Activated T-cell treated with anti-CD3 and anti-CD28 coated beads for 48 hours (primary cell): ENCODE measurements at regions not wholly inside any gene's neighbourhood (a gene's known extent, or its start where the extent isn't known, plus 50 kb on each side); places are given as distances from the start of the nearest gene placed in this dataset.

Source experiments
- DNase-seq: peaks from one replicate; pipeline ENCODE4 v3.0.0-alpha.2; 2020; ENCODE audit warnings: low read depth

DNA sequence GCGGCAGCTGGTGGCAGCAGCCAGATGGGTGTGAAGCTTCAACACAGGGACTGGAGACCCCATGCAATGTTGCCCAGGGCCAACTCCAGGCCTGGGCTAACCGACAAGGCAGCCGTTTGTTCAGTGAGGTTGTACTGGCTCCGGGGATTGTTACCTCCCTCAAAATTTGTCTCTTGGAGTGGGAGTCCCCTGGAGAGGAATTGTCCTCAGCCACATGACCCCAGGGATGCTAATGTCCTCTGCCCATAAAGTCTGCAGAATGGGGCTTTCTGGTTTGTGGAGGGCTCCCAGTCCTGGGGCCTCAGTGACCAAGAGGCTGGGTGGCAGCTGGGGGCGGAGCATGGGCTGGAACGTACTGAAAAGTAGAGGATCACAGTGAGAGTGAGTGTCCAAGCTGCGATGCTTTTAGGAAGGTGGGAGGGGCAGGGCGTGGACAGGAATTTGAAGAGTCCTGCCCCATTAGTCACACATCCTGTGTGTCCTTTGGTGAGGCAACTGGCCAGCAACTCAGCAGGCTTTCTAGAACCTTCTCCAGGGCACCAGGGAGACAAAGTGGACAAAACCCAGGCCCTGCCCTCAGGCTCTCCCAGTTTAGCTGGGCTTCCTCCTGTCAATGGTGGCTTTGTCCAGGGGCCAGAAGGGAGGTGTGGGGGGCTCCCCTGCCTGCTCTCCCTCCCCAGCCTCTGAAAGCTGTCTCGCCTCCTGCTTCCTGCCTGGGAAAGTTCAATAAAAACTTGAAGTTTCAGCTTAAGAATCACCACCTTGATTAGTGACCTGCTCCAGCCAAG lies 114.0 kb downstream of the NSG2 start:
- no peak for DNase-seq

DNA sequence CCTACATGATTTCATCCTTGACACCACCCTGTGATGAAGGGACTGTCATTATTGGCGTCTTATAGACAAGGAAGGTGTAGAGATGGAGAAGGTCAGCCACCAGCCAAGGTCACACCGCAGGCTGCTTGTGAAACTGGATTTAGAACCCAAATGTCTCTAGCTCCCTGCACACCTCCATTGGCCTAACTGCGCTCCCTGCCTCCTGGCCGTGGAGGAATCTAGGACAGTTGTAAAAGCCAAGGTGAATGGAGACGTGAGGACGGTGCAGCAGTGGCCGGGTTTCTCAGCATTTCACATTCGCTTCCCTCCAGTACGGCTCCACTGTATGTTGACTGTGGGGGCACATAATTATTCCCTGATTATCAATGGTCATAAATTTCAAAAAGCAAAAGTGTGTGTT lies 119.9 kb downstream of the NSG2 start:
- no peak for DNase-seq

DNA sequence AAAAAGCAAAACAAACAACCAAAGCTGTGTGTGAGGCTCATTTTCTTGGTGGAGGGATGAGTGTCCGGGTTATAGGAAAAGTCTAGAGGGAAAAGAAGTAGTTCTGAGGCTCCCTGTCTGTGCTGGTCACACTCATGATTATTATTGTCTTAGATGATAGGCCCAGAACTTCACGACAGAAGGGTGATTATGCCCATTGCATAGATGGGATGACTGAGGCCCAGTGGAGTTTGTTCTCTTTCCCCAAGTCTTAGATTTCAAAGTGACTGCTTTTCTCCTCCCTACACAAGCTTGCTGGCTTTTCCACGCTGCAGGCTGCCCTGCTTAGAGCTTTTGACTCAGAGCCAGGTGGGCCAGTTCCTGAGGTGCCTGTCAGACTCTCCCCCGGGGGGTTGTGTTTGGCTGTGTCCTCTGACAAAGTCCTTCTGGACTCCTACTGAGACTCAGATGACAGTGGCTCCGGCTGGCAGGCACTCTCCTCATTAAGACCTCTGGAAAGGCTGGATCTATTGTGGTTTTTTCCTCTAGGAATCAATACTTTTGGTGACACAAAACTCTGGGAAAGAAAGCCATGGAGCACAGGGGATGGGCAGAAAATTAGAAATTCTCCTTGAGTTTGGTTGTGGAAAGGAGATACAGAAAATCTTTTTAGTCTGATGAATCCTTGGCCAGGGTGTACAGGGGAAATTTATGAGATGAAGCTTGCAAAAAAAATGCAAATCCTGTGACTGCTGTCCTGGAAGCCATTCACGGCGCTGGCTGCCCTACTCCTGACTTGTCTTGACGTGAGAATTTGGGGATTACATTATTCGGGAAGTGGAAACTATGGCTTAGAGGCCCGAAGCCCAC lies 120.9 kb downstream of the NSG2 start:
- no peak for DNase-seq

DNA sequence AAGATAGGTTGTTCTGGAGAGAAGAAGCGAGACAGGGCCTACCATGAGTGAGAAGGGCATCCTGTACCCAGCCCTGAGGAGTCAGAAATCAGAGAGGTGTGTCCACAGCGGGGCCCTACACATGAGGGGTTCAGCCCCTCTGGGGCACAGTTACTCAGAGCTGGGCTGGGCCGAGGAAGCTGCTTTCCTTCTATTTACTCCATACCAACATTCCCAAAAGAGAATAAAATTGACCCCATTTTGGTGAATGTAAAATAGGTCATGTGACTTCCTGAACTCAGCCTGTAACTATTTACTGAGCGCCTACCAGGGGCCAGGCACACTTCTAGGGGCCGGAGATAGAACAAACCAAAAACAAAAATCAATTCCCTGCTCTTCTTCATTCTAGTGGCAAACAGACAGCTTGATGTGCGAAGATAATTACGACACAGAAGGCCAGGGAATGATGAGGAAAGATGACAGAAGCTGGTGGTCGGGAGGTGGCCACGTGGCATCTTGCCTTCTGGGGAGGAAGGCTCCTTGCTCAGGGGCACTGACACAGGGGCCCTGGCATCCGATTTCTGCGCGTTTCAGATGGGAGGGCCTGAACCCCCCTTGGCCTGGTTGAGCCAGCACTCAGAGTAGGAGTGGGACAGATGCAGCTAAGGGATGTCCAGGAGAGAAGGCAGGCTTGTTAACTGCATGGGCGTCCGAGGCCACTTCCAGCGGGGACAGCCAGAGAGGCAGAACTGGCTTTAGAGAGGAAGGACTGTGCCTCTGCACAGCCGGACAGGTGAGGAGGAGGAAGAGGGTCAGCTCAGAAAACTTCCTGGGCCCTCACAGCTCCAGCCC lies 121.8 kb downstream of the NSG2 start:
- no peak for DNase-seq

DNA sequence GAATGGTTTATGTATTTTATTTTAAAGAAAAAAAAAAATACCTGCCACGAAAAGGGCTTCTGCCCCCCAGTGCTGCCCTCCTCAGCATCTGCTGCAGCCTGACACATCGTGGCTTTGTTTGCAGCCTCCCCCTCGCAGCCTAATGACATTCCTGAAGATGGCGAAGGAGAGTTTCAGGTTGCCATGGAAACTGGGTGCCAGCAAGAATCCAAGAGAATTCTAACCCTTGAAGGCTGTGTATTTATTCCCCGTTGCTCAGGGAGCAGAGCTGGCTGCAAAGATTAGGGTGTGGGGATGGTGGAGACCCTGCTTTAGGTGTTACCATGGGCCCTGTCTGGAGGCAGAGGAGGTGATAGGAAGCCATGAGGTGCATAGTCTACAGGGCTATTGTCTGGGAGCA lies 126.6 kb downstream of the NSG2 start:
- no peak for DNase-seq

DNA sequence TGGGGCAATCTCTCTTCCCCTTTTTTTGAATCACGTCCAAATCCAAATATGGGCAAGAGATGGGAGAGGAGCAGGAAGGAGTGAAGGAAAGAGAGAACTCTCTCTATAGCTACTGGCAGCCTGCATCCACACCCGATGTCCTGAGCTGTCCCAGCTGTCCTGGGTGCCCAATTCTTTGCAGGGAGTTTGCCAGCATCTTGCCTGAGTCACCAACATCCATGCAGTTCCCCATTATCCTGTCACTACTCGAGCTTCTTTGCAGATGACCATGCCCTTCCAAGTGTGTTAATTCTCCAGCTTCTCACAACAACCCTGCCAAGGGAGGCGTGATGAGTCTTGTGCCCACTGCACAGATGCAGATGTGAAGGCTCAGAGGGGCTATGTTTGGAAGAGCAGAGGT lies 127.1 kb downstream of the NSG2 start:
- DNase-seq: no peak

DNA sequence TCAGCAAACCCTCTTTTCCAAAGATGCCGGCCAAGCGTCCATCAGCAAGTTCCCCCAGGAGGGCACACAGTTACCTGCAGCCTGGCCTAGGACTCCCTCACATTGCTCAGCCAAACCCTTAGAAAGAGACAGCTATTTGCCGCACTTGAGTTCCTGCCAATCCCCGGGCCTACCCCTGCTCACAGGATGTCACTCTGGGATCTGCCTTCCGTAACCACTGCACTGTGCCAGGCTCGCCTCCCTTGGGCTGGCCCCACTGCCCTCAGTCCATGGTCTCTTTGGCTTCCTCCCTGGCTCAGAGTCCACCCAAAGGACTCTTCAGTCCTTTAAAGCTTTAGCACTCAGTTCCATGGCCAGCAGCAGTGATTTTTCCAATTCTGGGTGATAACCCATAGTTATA lies 128.3 kb downstream of the NSG2 start:
- DNase-seq: no peak

DNA sequence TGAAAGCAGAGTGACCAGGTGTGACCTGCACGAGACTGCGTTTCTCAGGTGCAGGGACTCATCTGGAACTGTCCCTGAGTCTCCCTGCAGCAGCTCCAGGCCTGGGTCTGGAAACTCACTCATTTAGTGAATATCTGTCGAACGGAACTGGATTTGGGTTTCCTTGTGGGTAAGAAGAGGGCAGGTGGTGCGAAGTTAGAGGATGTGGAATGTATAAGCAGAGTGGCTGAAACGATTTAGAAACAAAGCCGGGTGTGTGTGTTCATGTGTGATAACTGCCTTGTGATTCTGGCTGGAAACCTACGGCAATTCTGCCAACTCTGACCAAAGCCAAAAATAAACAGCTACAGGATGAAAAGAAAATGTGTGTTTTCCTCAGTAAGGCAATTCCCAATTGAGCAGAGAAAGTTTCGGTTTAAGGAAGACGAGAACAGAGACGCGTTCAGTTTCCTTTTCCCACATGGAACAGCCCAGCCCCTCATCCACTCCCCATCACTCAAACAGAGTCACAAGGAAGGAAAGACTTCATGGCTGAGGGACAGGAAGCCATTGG lies 130.3 kb downstream of the NSG2 start:
- no peak for DNase-seq

DNA sequence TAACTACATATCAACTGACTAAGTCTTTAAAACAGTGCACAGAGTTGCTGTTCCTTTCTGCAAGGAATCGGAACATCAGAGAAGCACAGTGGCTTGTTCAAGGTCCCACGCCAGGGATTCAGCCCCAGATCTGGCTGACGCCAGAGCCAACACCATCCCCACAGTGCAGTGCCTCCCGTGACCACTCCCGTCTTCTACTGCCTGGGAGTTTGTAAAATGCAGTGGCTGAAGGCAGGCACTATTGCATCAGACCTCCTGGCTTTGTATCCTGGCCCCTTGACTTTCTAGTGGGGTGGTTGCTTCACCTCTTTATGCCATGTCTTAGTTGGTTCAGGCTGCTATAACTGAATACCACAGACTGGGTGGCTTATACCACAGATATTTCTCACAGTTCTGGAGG lies 131.0 kb downstream of the NSG2 start:
- DNase-seq: no peak

DNA sequence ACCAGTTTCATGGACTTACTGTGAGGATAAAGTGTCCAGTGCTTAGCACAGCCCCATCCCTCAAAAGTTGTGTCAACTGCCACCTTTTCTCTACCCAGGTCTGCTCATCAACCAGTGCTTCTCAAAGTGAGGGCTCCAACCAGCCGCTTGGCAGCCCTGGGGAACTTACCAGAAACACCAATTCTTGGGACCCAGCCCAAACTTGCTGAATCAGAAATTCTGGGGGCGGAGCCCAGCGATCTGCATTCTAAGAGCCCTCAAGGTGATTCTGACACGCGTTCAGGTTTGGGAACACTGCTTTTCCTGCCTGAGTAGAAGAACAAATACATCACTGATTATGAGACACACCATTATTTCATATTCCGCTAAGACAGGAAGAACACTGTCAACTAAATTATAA lies 132.0 kb downstream of the NSG2 start:
- no peak for DNase-seq

DNA sequence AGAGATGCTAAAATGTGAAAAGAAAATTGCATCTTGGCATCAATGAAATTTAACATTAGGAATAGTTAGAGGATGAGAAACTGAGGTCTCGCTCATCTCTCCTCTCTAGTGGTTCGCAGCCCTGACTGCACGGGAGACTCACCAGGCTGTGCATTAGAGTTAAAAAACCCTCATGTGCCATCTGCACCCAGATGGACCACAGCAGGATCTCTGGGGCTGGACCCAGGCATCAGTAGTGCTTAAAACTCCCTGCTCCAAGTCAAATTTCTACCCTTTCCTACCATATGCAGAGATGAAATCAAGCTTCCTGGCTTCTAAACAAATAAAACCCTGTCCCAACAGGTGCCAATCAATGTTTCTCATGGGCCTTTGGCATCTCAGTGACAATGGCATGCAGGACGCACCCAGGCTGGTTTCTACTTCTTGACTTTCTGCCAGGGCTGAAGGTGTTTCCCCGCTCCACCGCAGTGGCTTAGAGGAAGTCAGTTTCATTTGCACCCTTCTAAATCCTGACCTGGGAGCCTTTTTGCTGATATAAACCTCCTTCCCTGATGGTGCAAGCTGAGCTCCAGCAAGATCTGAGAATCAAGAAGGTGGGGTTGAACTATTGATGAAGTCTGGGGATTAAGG lies 132.6 kb downstream of the NSG2 start:
- DNase-seq: no peak

DNA sequence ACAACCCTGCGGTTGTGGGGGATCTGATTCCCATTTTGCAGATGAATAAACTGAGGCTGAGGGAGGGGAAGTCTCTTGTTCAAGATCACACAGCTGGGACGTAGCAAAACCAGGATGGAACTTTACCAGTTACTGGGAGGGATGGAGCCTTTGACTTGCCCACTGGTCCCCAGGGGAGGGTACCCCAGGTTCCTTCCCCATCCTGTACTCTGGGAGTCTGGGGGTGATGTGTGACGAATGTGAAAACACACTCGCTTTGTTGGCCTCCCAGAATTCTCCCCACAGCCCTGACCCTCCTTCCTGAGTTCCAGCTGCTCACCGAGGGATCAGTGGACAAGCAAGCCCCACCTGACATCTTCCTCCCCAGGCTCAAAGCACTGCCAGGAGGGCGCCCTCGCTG lies 135.1 kb downstream of the NSG2 start:
- DNase-seq: no peak

DNA sequence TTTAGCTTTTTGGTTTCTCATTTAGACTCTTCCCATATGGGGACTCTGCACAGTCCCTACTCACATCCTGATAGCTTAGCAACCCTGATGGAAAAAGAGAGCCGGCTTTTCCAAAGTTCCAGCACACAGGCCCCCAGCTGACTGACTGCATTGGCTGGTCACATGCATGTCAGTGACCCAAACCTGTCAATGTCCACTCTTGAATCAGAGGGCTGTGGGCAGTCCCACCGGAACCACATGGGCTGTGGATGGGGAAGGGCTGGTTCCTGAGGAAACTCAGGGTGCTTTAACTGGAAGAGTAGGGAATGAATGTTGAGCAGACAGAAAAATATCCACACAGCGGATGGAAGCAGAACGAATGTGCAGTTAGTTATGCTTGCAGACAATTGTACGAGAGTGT lies 136.6 kb downstream of the NSG2 start:
- DNase-seq: no peak

DNA sequence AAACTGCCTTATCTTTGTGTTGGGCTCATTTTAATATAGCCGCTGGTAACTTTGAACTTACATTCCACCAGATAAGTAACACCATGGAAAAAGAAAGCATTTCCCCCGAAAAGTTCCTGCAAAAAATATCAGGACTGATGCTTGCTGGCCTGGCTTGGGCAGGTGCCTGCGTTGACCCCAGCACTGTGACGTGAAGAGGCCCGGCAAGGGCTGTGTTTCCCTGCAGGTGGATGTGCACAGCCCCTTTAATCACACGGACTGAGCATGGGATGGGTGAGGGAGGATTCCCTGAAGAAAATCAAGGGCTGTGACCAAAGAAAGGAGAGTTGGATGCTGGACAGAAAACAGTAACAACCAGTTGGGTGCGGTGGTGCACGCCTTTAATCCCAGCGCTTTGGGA lies 138.2 kb downstream of the NSG2 start:
- DNase-seq: no peak

DNA sequence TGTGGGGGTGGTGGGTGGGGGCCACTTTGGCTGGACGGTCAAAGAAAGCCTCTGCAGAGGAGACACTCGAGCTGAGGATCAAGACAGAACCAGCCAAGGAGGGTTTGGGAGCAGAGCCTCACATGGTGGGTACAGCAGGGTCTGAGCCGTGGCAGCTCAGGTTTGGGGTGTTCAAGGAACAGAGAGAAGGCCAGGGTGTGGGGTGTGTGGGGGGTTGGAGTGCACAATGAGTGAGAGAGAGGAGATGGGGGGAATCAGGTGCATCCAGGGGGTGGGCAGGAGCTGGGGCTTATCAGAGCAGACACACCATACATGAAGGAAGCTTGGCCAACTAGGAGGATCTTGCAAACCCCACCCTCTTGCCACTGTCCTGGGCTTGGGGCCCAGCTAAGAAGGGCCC lies 140.0 kb downstream of the NSG2 start:
- DNase-seq: no peak

DNA sequence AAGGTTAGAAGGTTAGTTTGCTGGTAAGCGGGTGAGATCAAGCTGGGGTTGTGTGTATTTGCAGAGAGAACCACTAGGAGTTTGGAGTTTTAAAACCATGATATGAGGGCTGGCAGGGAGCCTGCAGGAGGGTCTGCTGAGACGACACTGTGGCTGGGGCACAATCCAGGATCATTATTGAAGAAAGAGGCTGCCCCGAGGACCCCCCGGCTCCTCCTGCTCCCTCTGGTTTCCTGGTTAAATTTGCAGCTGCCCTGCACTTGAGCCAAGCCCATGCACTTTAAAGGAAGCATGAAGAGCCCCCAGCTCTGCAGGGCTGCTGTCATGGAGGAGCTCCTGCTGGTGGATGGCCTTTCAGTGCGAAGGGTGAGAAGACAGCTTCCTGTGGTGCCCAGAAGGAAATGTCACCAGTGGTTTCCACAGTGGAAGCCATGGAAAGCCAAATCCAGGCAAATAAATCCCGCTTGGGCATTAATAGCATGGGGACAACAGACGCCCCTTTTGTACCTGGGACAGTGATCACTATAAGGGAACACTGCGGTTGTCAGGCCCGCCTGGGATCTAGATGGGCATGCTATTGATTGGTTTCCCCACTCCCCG lies 140.7 kb downstream of the NSG2 start:
- DNase-seq: no peak

DNA sequence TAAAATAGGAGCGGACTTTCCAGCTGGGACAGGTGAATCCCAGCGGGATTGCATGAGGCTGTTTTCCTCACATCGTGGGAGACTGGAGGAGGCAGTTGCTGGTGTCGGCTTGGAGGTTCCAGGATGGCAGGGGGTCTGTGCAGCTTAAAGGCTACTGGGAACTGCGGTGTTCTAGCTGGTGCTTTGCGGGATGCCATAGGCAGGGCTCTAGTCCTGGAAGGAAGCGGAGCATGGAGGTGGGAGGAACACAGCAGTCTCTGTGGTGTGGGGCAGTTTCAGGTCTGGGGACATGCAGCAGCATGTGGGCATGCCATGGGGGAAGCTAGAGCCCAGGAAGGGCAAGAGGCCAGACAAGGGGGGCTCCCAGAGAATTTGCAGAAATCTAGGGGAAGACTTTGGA lies 141.5 kb downstream of the NSG2 start:
- no peak for DNase-seq

DNA sequence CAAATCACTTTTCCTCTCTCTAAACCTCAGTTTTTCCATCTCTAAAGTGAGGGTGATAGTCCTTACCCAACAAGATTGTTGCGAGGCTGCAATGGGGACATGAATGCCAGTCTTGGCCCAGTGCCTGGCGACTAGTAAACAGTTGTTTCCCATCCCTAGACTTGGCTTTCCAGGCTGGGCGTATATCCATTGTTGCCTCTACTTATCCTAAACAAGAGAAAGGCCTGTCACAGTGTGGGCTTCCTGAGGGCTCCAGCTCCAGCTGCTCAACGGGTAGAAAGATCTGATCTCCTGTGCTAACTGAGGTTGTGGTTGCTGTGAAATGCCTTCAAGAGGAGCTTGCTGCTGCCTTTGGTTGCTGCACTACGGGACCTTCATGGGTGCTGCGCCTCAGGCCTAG lies 142.0 kb downstream of the NSG2 start:
- DNase-seq: no peak

DNA sequence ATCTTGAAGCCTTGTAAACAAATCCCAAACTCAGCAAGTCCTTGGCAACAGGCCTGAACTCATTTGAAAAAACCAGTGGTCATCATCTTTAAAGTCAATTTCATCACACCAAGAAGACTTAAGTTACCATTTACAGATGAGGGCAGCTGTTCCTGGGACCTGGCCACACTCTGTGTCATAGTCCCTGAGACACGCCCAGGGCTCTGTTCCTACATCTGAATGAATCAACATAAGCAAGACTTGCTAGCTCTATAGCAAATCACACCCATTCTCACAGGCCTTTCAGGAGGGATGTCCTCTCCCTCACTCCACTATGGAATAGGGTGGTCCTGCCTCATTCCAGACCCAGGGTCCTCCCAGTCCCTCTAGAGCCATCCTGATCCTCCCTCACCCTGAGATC lies 142.8 kb downstream of the NSG2 start:
- DNase-seq: no peak

DNA sequence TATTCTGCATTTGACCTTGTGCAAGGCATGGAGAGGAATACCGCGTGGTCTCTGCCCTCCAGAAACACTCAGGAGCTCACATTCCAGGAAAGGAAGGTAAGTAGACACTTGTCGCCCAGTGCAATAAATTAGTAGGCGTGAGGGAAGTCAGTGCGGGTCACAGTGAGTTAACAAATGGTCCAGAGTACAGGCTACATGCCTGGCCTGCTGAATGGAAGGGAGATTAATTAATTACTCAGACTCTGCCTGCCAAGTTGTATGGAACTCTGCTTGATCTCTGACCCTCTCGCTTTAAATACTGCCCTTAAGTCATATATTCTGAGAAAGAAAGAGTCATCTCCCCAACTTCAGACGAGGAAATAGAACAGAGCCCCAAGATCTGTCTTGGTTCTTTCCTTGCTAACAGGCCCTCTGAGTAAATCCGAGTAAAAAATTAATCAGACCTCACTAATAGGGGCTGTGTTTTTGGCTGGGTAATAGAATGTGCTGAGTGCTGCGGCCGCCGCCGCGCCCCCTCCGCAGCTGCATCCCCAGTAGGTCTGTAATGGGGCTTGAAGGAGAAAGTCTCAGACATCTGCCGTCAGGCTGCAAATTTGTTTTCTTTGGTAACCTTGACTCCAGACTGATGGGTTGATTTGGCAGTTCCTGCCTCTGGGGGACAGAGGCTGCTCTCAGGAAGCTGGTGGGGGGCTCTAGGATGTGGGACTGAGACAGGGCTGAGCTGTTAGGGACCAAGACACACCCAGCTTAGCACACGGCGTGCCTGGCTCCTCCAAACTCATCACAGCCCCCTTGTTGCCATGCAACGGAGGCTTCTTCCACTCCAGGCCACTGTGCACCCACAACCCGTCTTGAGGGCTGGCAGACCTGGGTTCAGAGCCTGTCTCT lies 144.4 kb downstream of the NSG2 start:
- DNase-seq: no peak
